WTC11 (cell line): ENCODE measurements at regions not wholly inside any gene's neighbourhood (a gene's known extent, or its start where the extent isn't known, plus 50 kb on each side); places are given as distances from the start of the nearest gene placed in this dataset.

Experiments
- ATF2 ChIP-seq: sonication (generic); formaldehyde crosslinking; IDR thresholded peaks from 2 replicates; pipeline ENCODE4 v1.8.1; 2022; ENCODE audit warnings: low read depth, missing genetic modification reagents, borderline replicate concordance
- ATF3 ChIP-seq: sonication (generic); formaldehyde crosslinking; conservative IDR thresholded peaks from 2 replicates; pipeline ENCODE4 v1.8.1; 2022; ENCODE audit warnings: mild to moderate bottlenecking, missing genetic modification reagents
- CBFB ChIP-seq: sonication (generic); formaldehyde crosslinking; IDR thresholded peaks from 2 replicates; pipeline ENCODE4 v1.8.1; 2022; ENCODE audit warnings: mild to moderate bottlenecking, low read depth, missing genetic modification reagents
- CREM ChIP-seq: sonication (generic); formaldehyde crosslinking; IDR thresholded peaks from 2 replicates; pipeline ENCODE4 v1.8.1; 2022; ENCODE audit warnings: mild to moderate bottlenecking, missing genetic modification reagents, moderate library complexity
- CTCF ChIP-seq: fragments of 200-600 bp; IDR thresholded peaks from 2 replicates; pipeline ENCODE4 v1.8.0; 2022; ENCODE audit warnings: antibody characterized with exemption
- E2F1 ChIP-seq: sonication (generic); formaldehyde crosslinking; IDR thresholded peaks from 2 replicates; pipeline ENCODE4 v1.8.0; 2022; ENCODE audit warnings: mild to moderate bottlenecking, missing genetic modification reagents
- EMX1 ChIP-seq: fragments of 250-450 bp; sonication (Bioruptor Pico); IDR thresholded peaks from 2 replicates; pipeline ENCODE4 v1.8.0; 2021; ENCODE audit warnings: mild to moderate bottlenecking
- MAX ChIP-seq: sonication (generic); formaldehyde crosslinking; IDR thresholded peaks from 2 replicates; pipeline ENCODE4 v1.8.0; 2022; ENCODE audit warnings: mild to moderate bottlenecking, missing genetic modification reagents
- NR2C2 ChIP-seq: sonication (generic); formaldehyde crosslinking; IDR thresholded peaks from 2 replicates; pipeline ENCODE4 v1.8.0; 2022; ENCODE audit warnings: mild to moderate bottlenecking, missing genetic modification reagents
- PRDM15 ChIP-seq: sonication (generic); formaldehyde crosslinking; IDR thresholded peaks from 2 replicates; pipeline ENCODE4 v1.8.0; 2022; ENCODE audit warnings: missing genetic modification reagents
- SP1 ChIP-seq: sonication (generic); formaldehyde crosslinking; conservative IDR thresholded peaks from 2 replicates; pipeline ENCODE4 v1.8.1; 2022; ENCODE audit warnings: missing genetic modification reagents
- STAT6 ChIP-seq: sonication (generic); formaldehyde crosslinking; conservative IDR thresholded peaks from 2 replicates; pipeline ENCODE4 v1.8.1; 2023; ENCODE audit warnings: mild to moderate bottlenecking, low read depth, missing genetic modification reagents, moderate library complexity
- USF1 ChIP-seq: sonication (generic); formaldehyde crosslinking; IDR thresholded peaks from 2 replicates; pipeline ENCODE4 v1.8.0; 2022; ENCODE audit warnings: mild to moderate bottlenecking, missing genetic modification reagents

GRCh38 chr9:134971696-134972095 lies 54.0 kb upstream of the FCN1 start:
- TF ChIP-seq CTCF (no peak), CREM (CRISPR knock-in tag) (no peak), PRDM15 (CRISPR knock-in tag) (no peak), ATF2 (CRISPR knock-in tag) (no peak), E2F1 (CRISPR knock-in tag) (no peak), CBFB (CRISPR knock-in tag) (no peak), ATF3 (CRISPR knock-in tag) (no peak), STAT6 (no peak), EMX1 (no peak), SP1 (CRISPR knock-in tag) (no peak), MAX (no peak), NR2C2 (no peak), USF1 (CRISPR knock-in tag) (no peak)
